Activated CD4-positive, alpha-beta T cell treated with anti-CD3 and anti-CD28 coated beads for 36 hours (primary cell): ENCODE measurements at regions not wholly inside any gene's neighbourhood (a gene's known extent, or its start where the extent isn't known, plus 50 kb on each side); places are given as distances from the start of the nearest gene placed in this dataset.
A peak's percentile ranks its signal among the peaks of the same experiment; 100 is the strongest.

Source experiments
- ATAC-seq: fragments of 200-7000 bp; cut with Tn5 transposase; one replicate; pipeline ENCODE4 v1.10.0; 2021; ENCODE audit warnings: mild to moderate bottlenecking, moderate library complexity
- CTCF ChIA-PET: fragments of 350-600 bp; sonication (Branson Sonifier 250); formaldehyde crosslinking; loops from one replicate; lab custom pipeline; 2021; ENCODE audit warnings: antibody characterized with exemption; lab: Charles Lee
- POLR2A ChIA-PET: fragments of 350-600 bp; sonication (Branson Sonifier 250); formaldehyde crosslinking; loops from one replicate; lab custom pipeline; 2021; ENCODE audit warnings: antibody characterized with exemption, inconsistent platforms; lab: Charles Lee
- DNase-seq: peaks from one replicate; pipeline ENCODE4 v3.0.0-alpha.2; 2020
- H3K27ac Mint-ChIP-seq: one replicate; pipeline ENCODE4 v1.8.0; 2021; ENCODE audit warnings: mixed read lengths
- H3K27me3 Mint-ChIP-seq: one replicate; pipeline ENCODE4 v1.8.0; 2021; ENCODE audit warnings: mixed read lengths
- H3K36me3 Mint-ChIP-seq: one replicate; pipeline ENCODE4 v1.8.0; 2021; ENCODE audit warnings: low read depth, mixed read lengths
- H3K4me1 Mint-ChIP-seq: one replicate; pipeline ENCODE4 v1.8.0; 2021; ENCODE audit warnings: mixed read lengths
- H3K4me3 Mint-ChIP-seq: one replicate; pipeline ENCODE4 v1.8.0; 2021; ENCODE audit warnings: mild to moderate bottlenecking, moderate library complexity, mixed read lengths
- H3K9me3 Mint-ChIP-seq: one replicate; pipeline ENCODE4 v1.8.0; 2021; ENCODE audit warnings: low read depth, mixed read lengths
- intact Hi-C, 2 experiments: fragments of 100-400 bp; cut with DNase I in 1 of 2; cut with micrococcal nuclease in 1 of 2; formaldehyde crosslinking; loops; one replicate each; pipeline versions ENCODE4 v1.14.2 to v1.15.1; 2022 to 2024; cut with DNase I, micrococcal nuclease

DNA sequence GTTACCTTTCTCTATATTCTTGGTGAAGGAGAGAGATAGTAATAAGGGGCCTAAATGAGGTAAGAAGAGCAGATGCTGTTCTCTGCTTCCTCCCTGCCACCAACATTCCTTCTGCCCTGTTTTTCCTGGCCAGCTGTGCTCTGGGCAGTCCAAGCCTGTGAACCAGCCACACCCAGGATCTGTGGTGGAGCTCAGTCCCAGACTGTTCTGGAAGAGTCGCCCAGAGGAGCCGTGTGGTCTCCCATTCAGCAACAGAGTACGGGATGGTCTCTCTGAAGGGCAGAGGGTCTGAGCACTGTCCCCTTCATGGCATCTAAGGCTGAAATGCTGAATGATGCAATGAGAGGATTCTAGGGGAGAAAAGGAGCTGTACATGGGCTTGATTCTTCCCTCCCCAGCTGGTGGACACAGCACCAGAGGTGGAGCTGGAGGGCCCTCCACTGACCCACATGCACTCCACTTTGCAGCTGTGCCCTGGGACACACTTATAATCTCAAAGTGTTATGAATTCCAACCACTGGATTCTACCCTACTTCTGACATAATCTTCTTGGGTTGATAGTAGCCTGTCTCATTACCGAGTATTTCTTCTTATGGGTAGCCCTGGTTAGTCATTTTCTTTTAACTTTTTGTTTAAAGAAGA is 70.8 kb upstream of the RPS23 start:
- no peak overlapping the region for H3K27ac Mint-ChIP-seq

DNA sequence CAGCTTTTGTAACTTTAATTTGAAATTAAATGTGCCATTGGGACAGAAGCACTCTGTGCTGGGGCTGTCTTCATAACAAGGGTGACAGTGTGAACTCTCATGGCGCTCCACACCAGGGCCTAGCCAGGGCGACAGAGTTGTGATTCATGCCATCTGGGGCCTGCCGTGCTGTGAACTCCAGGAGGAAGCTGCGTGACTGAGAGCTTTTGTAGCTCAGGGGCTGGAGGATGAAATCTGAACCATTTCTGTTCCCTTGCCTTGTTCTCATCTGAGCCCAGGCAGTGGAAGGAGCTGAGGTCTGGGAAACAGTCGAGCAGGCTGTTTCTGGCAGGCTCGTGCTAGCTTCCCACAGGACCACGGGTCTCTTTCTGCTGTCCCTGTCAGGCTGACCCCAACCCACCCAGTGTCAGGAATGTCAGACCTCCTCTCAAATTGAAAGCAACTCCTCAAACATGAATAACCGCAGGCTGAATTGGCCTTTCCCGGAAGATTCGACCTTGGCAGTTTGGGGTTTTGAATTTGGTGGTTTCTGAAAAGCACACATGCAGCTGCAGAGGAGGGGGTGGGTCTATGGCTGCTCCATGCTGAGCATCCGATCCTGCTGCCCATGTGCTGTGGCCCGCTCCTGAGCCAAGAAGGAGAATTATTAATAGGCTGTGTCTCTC is 69.2 kb upstream of the RPS23 start:
- no peak overlapping the region for H3K4me3 Mint-ChIP-seq
- no peaks in the 10 kb centered on the region for H3K36me3 Mint-ChIP-seq
- ChIA-PET POLR2A (interaction anchor here (0.6 kb wide), 1 partner anchor 247 kb away, joined by 3 read pairs; no protein-coding TSS in a partner anchor), CTCF (interaction anchor here (0.6 to 1.2 kb wide), 4 partner anchors 18 to 1083 kb away, joined by 3 read pairs; no protein-coding TSS in a partner anchor)
- H3K27ac Mint-ChIP-seq: no peak overlapping the region
- intact Hi-C loops: no loop called here
- no peaks in the 10 kb centered on the region for H3K9me3 Mint-ChIP-seq
- DNase-seq: peak; percentile 24
- peak; percentile 70 for ATAC-seq
- peaks cover 9% of the 10 kb centered on the region for H3K27me3 Mint-ChIP-seq
- H3K4me1 Mint-ChIP-seq: peaks cover 7% of the 10 kb centered on the region

More for the DNA sequence above, 70.8 kb upstream of the RPS23 start:
- Mint-ChIP-seq H3K9me3 (no peaks in the 10 kb centered on the region), H3K4me3 (no peak overlapping the region), H3K36me3 (no peaks in the 10 kb centered on the region), H3K4me1 (peaks cover 7% of the 10 kb centered on the region), H3K27me3 (peaks cover 3% of the 10 kb centered on the region)
- intact Hi-C loops: no loop called here
- ChIA-PET CTCF (interaction anchor here (0.5 to 1.6 kb wide), 8 partner anchors 10 to 1563 kb away, joined by 3 to 4 read pairs (median 4); no protein-coding TSS in a partner anchor), POLR2A (no interaction called here)
- ATAC-seq: no peak
- no peak for DNase-seq

- CTCF ChIA-PET: interaction anchor here (0.6 to 2.2 kb wide), 5 partner anchors 12 to 1083 kb away, joined by 3 to 6 read pairs (median 3); no protein-coding TSS in a partner anchor
- POLR2A ChIA-PET: no interaction called here
- Mint-ChIP-seq H3K9me3 (no peaks in the 10 kb centered on the region), H3K4me1 (peaks cover 3% of the 10 kb centered on the region), H3K27ac (no peak overlapping the region), H3K4me3 (no peak overlapping the region), H3K27me3 (peaks cover 13% of the 10 kb centered on the region), H3K36me3 (no peaks in the 10 kb centered on the region)
- DNase-seq (no peak), ATAC-seq (no peak)
- intact Hi-C loops: no loop called here
These were observed 68.4 kb upstream of the RPS23 start for GRCh38 chr5:82346399-82347165.

GRCh38 chr5:82345108-82345507 is 67.0 kb upstream of the RPS23 start:
- no peaks in the 10 kb centered on the region for H3K36me3 Mint-ChIP-seq
- intact Hi-C loops: no loop called here
- peaks cover 3% of the 10 kb centered on the region for H3K4me1 Mint-ChIP-seq
- CTCF ChIA-PET: interaction anchor here (0.6 to 2.2 kb wide), 2 partner anchors 11 to 305 kb away, joined by 3 to 6 read pairs; no protein-coding TSS in a partner anchor
- POLR2A ChIA-PET: no interaction called here
- H3K27ac Mint-ChIP-seq: no peak overlapping the region
- no peak for ATAC-seq
- no peak for DNase-seq
- peaks cover 18% of the 10 kb centered on the region for H3K27me3 Mint-ChIP-seq
- no peak overlapping the region for H3K4me3 Mint-ChIP-seq
- H3K9me3 Mint-ChIP-seq: no peaks in the 10 kb centered on the region

GRCh38 chr5:82341325-82341724 is 63.2 kb upstream of the RPS23 start:
- no peak overlapping the region for H3K4me3 Mint-ChIP-seq
- intact Hi-C loops: no loop called here
- H3K27me3 Mint-ChIP-seq: peaks cover 24% of the 10 kb centered on the region
- H3K9me3 Mint-ChIP-seq: no peaks in the 10 kb centered on the region
- DNase-seq: no peak
- no peak overlapping the region for H3K27ac Mint-ChIP-seq
- ATAC-seq: no peak
- H3K4me1 Mint-ChIP-seq: no peaks in the 10 kb centered on the region
- ChIA-PET POLR2A (no interaction called here), CTCF (interaction anchor here (1.2 kb wide), 1 partner anchor 11 kb away, joined by 6 read pairs; no protein-coding TSS in a partner anchor)
- H3K36me3 Mint-ChIP-seq: no peaks in the 10 kb centered on the region

GRCh38 chr5:82340799-82341198 is 62.6 kb upstream of the RPS23 start:
- Mint-ChIP-seq H3K4me3 (no peak overlapping the region), H3K9me3 (no peaks in the 10 kb centered on the region), H3K27ac (no peak overlapping the region), H3K4me1 (no peaks in the 10 kb centered on the region), H3K27me3 (peaks cover 24% of the 10 kb centered on the region), H3K36me3 (no peaks in the 10 kb centered on the region)
- ChIA-PET CTCF (no interaction called here), POLR2A (no interaction called here)
- ATAC-seq (no peak), DNase-seq (no peak)
- intact Hi-C loops: no loop called here

GRCh38 chr5:82339792-82340191 is 61.6 kb upstream of the RPS23 start:
- CTCF ChIA-PET: no interaction called here
- POLR2A ChIA-PET: no interaction called here
- ATAC-seq: no peak

GRCh38 chr5:82338771-82339373 is 60.7 kb upstream of the RPS23 start:
- Mint-ChIP-seq H3K4me1 (no peaks in the 10 kb centered on the region), H3K27ac (no peak overlapping the region), H3K9me3 (no peaks in the 10 kb centered on the region), H3K27me3 (peaks cover 21% of the 10 kb centered on the region), H3K4me3 (no peak overlapping the region), H3K36me3 (no peaks in the 10 kb centered on the region)
- intact Hi-C loops: no loop called here
- CTCF ChIA-PET: no interaction called here
- ATAC-seq (no peak), DNase-seq (no peak)
- POLR2A ChIA-PET: no interaction called here

More at GRCh38 chr5:82339792-82340191, 61.6 kb upstream of the RPS23 start:
- intact Hi-C loops: no loop called here
- Mint-ChIP-seq H3K4me3 (no peak overlapping the region), H3K4me1 (no peaks in the 10 kb centered on the region), H3K9me3 (no peaks in the 10 kb centered on the region), H3K27me3 (peaks cover 21% of the 10 kb centered on the region), H3K27ac (no peak overlapping the region), H3K36me3 (no peaks in the 10 kb centered on the region)
- no peak for DNase-seq

- Mint-ChIP-seq H3K36me3 (no peaks in the 10 kb centered on the region), H3K4me1 (no peaks in the 10 kb centered on the region), H3K9me3 (no peaks in the 10 kb centered on the region), H3K4me3 (no peak overlapping the region), H3K27me3 (peaks cover 15% of the 10 kb centered on the region), H3K27ac (no peak overlapping the region)
- DNase-seq (no peak), ATAC-seq (no peak)
- CTCF ChIA-PET: interaction anchor here (0.6 kb wide), 1 partner anchor 15 kb away, joined by 3 read pairs; no protein-coding TSS in a partner anchor
- intact Hi-C loops: no loop called here
- POLR2A ChIA-PET: no interaction called here
These were observed 58.8 kb upstream of the RPS23 start for GRCh38 chr5:82336959-82337351.

GRCh38 chr5:82336226-82336958 is 58.2 kb upstream of the RPS23 start:
- DNase-seq (no peak), ATAC-seq (no peak)
- intact Hi-C loops: no loop called here
- no peak overlapping the region for H3K4me3 Mint-ChIP-seq
- no peaks in the 10 kb centered on the region for H3K4me1 Mint-ChIP-seq
- ChIA-PET POLR2A (no interaction called here), CTCF (interaction anchor here (1.1 kb wide), 1 partner anchor 41 kb away, joined by 3 read pairs; no protein-coding TSS in a partner anchor)
- H3K9me3 Mint-ChIP-seq: no peaks in the 10 kb centered on the region
- peaks cover 9% of the 10 kb centered on the region for H3K27me3 Mint-ChIP-seq
- H3K27ac Mint-ChIP-seq: no peak overlapping the region
- no peaks in the 10 kb centered on the region for H3K36me3 Mint-ChIP-seq
